Esophagus (tissue), 2 donors: ENCODE measurements at regions not wholly inside any gene's neighbourhood (a gene's known extent, or its start where the extent isn't known, plus 50 kb on each side); places are given as distances from the start of the nearest gene placed in this dataset.

ENCODE experiments used
- H3K27ac ChIP-seq, 2 donors: one replicate each; pipeline ENCODE4 v1.5.1; 2013; ENCODE audit warnings: low read depth in 2 of 2, mild to moderate bottlenecking in 2 of 2, inconsistent platforms in 1 of 2, low read length in 1 of 2, moderate library complexity in 1 of 2
- H3K27me3 ChIP-seq, 2 donors: one replicate each; pipeline ENCODE4 v1.6.1; 2013; ENCODE audit warnings: low read length in 2 of 2, control low read depth in 1 of 2, mild to moderate bottlenecking in 1 of 2; ENCODE audit not compliant: insufficient read depth in 2 of 2, control insufficient read depth in 1 of 2
- H3K36me3 ChIP-seq, 2 donors: one replicate each; pipeline ENCODE4 v1.6.1; 2013; ENCODE audit warnings: low read length in 1 of 2; ENCODE audit not compliant: control insufficient read depth in 2 of 2, insufficient read depth in 2 of 2
- H3K4me1 ChIP-seq, 2 donors: one replicate each; pipeline ENCODE4 v1.6.1; 2013; ENCODE audit warnings: low read length in 1 of 2; ENCODE audit not compliant: control insufficient read depth in 2 of 2, insufficient read depth in 2 of 2
- H3K4me3 ChIP-seq, 2 donors: one replicate each; pipeline ENCODE4 v1.5.1; 2013; ENCODE audit warnings: low read length in 2 of 2, mild to moderate bottlenecking in 2 of 2, low read depth in 1 of 2, moderate library complexity in 1 of 2
- H3K9me3 ChIP-seq, 2 donors: one replicate each; pipeline ENCODE4 v1.6.1; 2013; ENCODE audit warnings: mild to moderate bottlenecking in 2 of 2, low read depth in 1 of 2, low read length in 1 of 2, moderate library complexity in 1 of 2; ENCODE audit not compliant: control insufficient read depth in 2 of 2, insufficient read depth in 1 of 2
- WGBS, 2 donors: extraction: QIAGEN DNeasy Blood & Tissue Kit; methylation state at CpG; one replicate each; pipeline ENCODE4 v1.1.7; 2013; 5-methylcytosine and 5-hydroxymethylcytosine counted together
- donor health status: healthy with polysubstance abuse.
- donor health status: Bipolar disorder and iron deficiency.

DNA sequence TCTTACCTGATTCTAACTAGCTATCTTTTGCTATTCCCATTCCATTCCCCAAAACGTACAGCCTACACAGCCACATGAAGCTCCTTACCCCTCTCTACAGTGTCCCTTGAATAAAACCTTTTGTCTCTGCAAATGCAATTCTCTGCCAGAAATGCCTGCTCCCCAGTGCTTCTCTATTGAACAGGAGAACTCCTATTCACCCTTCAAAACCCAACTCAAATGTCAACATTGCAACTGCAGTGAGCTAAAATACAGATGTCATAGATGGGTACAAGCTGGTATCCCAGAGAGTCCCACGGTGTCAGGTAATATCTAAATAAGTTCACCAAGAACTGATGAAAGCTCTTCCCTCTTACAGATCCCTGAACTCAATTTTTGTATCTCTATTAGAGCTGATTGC lies 421.7 kb downstream of the INSC start:
- Histone ChIP-seq H3K4me3 (no peak overlapping the region), H3K36me3 (no peaks in the 10 kb centered on the region), H3K27ac (no peak overlapping the region), H3K27me3 (no peaks in the 10 kb centered on the region), H3K4me1 (no peaks in the 10 kb centered on the region), H3K9me3 (no peaks in the 10 kb centered on the region)
- 63 to 76% methylated on average over 2 of the region's 2 CpGs for WGBS, 2 donors

DNA sequence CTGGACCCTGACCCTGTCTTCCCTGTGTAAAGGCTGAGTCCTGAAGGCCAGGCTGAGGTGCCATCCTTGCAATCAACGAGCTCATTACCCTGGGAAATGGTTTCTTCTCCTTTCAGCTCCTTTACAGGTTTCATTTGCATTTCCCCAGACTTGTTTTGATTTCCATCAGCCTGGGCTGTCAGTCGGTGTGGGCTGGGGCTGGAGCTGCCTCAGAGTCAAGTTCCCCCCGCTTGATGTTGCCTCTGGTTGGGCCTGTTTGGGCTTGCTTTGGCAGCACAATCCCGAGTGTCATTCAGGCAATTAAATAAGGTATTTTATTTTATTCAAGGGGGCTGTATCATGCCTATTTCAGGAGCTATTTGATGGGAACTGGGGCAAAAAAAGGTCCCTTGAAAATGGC lies 424.9 kb downstream of the INSC start:
- WGBS, 2 donors: 44 to 53% methylated on average over 4 of the region's 4 CpGs

DNA sequence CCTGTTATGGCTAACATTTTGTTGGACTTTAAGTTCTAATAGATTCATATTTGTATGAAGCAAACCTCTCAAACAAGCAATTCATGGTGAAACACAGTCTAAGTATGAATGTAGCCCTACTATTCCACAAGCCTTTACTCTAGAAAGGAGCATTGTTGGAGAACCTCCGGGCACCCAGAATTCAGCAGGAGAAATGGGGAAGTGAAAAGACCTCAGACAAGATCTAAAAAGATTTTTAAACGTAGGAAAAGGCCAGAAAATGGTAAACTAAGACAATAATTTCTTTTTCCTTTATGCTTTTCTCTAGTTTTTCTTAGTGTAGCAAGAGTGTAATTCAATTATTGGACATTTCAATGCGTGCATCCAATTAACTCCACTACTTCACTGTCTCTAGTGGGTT lies 426.4 kb downstream of the INSC start:
- H3K27me3 ChIP-seq: no peaks in the 10 kb centered on the region
- WGBS, 2 donors: 75 to 76% methylated on average over 3 of the region's 3 CpGs
- H3K4me1 ChIP-seq: no peaks in the 10 kb centered on the region
- H3K4me3 ChIP-seq: no peak overlapping the region
- H3K27ac ChIP-seq: no peak overlapping the region
- H3K9me3 ChIP-seq: no peaks in the 10 kb centered on the region
- H3K36me3 ChIP-seq: no peaks in the 10 kb centered on the region

More for the DNA sequence above, 424.9 kb downstream of the INSC start:
- Histone ChIP-seq H3K36me3 (no peaks in the 10 kb centered on the region), H3K4me3 (no peak overlapping the region), H3K27me3 (no peaks in the 10 kb centered on the region), H3K27ac (no peak overlapping the region), H3K4me1 (no peaks in the 10 kb centered on the region), H3K9me3 (no peaks in the 10 kb centered on the region)

DNA sequence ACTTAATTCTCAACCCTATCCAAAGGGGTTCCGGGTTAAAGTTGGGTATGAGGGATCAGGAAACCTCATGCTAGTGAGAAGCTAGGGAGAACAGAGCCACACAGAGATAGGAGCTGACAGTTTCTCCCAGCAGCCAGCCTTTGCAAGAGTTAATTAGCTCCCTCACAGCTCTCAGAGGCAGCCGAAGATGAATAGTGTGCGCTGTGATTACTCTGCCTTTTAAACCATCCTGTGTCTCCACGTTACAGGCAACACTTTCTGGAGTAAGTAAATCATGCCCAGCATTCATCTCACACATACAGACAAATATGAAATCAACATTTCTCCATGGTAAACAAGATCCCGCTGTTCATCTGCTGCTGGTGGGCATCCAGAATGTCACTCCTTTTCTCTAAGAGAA lies 429.6 kb downstream of the INSC start:
- Histone ChIP-seq H3K36me3 (no peaks in the 10 kb centered on the region), H3K4me1 (no peaks in the 10 kb centered on the region), H3K4me3 (no peak overlapping the region), H3K27ac (no peak overlapping the region), H3K9me3 (no peaks in the 10 kb centered on the region), H3K27me3 (no peaks in the 10 kb centered on the region)
- WGBS, 2 donors: 68 to 74% methylated on average over 5 of the region's 5 CpGs

GRCh38 chr11:15547685-15548084 lies 433.0 kb downstream of the INSC start:
- H3K27me3 ChIP-seq: no peaks in the 10 kb centered on the region
- H3K9me3 ChIP-seq: no peaks in the 10 kb centered on the region
- H3K27ac ChIP-seq: no peak overlapping the region
- no peaks in the 10 kb centered on the region for H3K4me1 ChIP-seq
- no peak overlapping the region for H3K4me3 ChIP-seq
- no peaks in the 10 kb centered on the region for H3K36me3 ChIP-seq
- 56 to 80% methylated on average over 3 of the region's 3 CpGs for WGBS, 2 donors

DNA sequence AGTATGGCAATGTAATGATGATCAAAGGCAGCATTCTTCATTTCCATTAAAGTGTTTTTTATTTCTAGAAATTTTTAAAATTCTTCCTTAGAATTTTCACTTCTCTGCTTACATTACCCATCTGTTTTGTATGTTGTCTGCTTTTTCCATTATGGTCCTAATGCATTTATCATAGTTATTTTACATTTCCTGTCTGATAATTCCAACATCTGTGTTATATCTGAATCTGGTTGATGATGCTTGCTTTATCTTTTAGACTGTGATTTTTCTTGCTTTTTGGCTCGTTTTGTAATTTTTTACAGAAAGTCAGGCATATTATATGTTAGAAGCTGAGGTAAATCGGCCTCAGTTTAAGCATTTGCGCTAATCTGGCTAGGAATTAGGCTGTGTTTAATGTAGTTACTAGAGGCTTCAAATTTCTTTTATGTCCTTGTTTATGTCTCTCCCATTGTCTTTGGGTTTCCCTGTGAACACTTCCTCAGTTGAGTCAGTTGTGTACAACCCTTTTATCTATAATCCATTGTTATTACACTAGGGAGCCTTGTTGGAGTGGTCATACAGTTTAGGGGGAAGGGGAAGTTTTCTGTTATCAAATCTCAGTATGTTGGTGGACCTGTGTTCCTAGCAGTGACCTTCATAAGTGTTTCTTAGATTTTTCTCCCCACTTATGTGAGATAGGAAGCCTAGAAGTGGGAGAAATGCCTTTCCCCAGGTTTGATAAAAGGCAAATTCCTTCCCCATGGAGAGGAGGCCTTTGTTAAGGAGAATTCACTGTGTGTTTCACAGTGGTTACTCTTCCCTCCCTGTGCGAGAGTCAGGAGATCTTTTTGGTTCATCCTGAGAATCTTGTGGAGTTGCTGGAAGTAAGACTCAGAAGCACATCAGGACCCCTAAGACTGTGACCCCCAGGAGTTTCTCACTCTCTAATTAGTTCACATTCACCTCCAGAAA lies 437.5 kb downstream of the INSC start:
- Histone ChIP-seq H3K36me3 (no peaks in the 10 kb centered on the region), H3K27me3 (no peaks in the 10 kb centered on the region), H3K4me1 (no peaks in the 10 kb centered on the region), H3K4me3 (no peak overlapping the region), H3K9me3 (no peaks in the 10 kb centered on the region), H3K27ac (no peak overlapping the region)
- WGBS, 2 donors: 69% methylated on average over 4 of the region's 4 CpGs

DNA sequence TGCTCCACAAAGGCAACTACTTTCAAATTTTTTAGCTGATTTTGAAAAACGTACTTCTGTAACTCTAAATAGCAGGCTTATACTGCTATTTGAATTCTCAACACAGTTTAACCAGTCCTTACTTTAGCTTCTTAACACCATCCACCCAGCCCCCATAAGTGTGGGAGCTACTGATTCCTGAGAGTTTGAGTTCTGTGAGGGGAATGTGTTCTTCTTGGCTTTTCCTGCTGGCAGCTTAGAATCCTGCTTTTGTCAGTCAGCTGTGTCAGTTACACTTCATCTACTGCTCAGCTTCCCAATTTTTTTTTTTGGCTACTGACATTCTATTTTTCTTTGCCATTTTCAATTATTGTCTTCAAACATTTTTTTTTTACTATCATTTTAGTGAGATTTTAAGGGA lies 440.4 kb downstream of the INSC start:
- Histone ChIP-seq H3K27me3 (no peaks in the 10 kb centered on the region), H3K9me3 (no peaks in the 10 kb centered on the region), H3K4me1 (no peaks in the 10 kb centered on the region), H3K36me3 (no peaks in the 10 kb centered on the region), H3K4me3 (no peak overlapping the region), H3K27ac (no peak overlapping the region)
- WGBS, 2 donors: 62 to 64% methylated on average over 1 of the region's 1 CpG

DNA sequence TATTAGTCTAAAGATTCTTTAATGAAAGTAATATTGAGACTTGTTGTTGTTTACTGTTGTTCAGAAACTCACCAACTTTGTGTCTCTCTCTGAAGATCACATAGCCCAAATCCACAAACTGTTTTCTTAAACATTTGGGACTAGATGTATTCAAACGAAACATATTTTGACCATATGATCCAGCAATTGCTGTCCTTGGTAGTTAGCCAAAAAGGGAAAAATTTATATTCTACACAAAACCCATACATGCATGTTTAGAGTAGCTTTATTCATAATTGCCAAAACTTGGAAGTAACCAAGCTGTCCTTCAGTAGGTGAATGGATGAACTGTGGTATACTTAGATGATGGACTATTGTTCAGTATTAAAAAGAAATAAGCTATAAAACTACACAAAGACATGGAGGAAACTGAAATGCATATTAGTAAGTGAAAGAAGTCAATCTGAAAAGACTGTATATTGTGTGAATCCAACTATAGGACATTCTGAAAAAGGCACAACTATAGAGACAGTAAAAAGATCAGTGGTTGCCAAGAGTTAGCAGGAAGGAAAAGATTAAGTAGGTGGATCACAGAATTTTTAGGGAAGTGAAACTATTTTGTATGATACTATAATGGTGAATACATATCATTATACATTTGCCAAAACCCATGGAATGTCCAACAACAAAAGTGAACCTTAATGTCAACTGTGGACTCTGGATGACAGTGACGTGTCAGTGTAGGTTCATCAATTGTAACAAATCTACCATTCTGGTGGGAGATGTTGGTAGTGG lies 442.9 kb downstream of the INSC start:
- H3K4me1 ChIP-seq: no peaks in the 10 kb centered on the region
- WGBS, 2 donors: 76 to 77% methylated on average over 2 of the region's 2 CpGs
- H3K9me3 ChIP-seq: no peaks in the 10 kb centered on the region
- H3K4me3 ChIP-seq: no peak overlapping the region
- no peak overlapping the region for H3K27ac ChIP-seq
- no peaks in the 10 kb centered on the region for H3K36me3 ChIP-seq
- no peaks in the 10 kb centered on the region for H3K27me3 ChIP-seq

- no peak overlapping the region for H3K4me3 ChIP-seq
- H3K36me3 ChIP-seq: no peaks in the 10 kb centered on the region
- H3K4me1 ChIP-seq: no peaks in the 10 kb centered on the region
- no peaks in the 10 kb centered on the region for H3K27me3 ChIP-seq
- 47 to 56% methylated on average over 2 of the region's 2 CpGs for WGBS, 2 donors
- H3K27ac ChIP-seq: no peak overlapping the region
- no peaks in the 10 kb centered on the region for H3K9me3 ChIP-seq
Measured at GRCh38 chr11:15558513-15559181, 443.9 kb downstream of the INSC start.
